ENCODE measurements at regions not wholly inside any gene's neighbourhood (a gene's known extent, or its start where the extent isn't known, plus 50 kb on each side); places are given as distances from the start of the nearest gene placed in this dataset.

DNA sequence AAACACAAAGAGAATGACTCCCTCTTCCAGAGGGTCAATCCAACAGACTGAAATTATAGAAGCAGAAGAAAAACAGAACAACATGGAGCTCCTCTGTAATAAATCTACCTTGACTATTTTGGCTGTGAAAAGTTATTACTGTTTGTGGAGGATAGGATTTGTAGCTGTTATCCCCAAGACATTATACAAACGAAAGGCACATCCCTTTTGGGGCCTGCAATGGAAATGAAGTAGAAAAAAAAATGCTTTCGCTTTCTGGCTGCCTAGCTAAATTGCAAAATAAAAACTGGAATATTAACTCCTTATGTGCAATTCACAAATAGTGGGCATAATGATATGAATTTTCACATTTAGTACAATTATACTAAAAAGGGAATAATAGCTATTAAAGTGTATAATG, 123.8 kb upstream of the CCDC179 start:
- H3K4me1 Mint-ChIP-seq (ENCODE audit: low read depth): no peaks in the 10 kb centered on the region
- Histone ChIP-seq H3K4me3 (ENCODE audit: low read length) (no peak overlapping the region), H3K36me3 (ENCODE audit: insufficient read depth, low read length) (no peaks in the 10 kb centered on the region), H3K9me3 (ENCODE audit: control insufficient read depth in 1 of 2, insufficient read depth in 1 of 2, low read length in 2 of 2) (peaks cover 0 to 7% of the 10 kb centered on the region in 2 experiments), H3K4me1 (ENCODE audit: insufficient read depth, low read length) (no peaks in the 10 kb centered on the region), H3K27me3 (ENCODE audit: control insufficient read depth in 1 of 2, insufficient read depth in 2 of 2, low read length in 2 of 2) (no peaks in the 10 kb centered on the region), H3K27ac (ENCODE audit: low read depth in 1 of 2, low read length in 2 of 2) (no peak overlapping the region)
- TF ChIP-seq CTCF (IDR thresholded peaks at IDR 0.05): no peak
- no peak overlapping the region for H3K4me3 Mint-ChIP-seq
- CTCF ChIA-PET: interaction anchor here (0.7 to 1.1 kb wide), 2 partner anchors 10 to 13 kb away, joined by 3 read pairs; no protein-coding TSS in a partner anchor
- peaks cover 13% of the 10 kb centered on the region for H3K36me3 Mint-ChIP-seq (ENCODE audit: low read depth)
- intact Hi-C loops (cut with DNase I, micrococcal nuclease): no loop called here
- ATAC-seq (ENCODE audit: poor library complexity) (no peak), DNase-seq (no peak)
- H3K27ac Mint-ChIP-seq: no peak overlapping the region
- H3K27me3 Mint-ChIP-seq: no peaks in the 10 kb centered on the region
- POLR2A ChIA-PET: no interaction called here
- H3K9me3 Mint-ChIP-seq: peaks cover 14% of the 10 kb centered on the region

DNA sequence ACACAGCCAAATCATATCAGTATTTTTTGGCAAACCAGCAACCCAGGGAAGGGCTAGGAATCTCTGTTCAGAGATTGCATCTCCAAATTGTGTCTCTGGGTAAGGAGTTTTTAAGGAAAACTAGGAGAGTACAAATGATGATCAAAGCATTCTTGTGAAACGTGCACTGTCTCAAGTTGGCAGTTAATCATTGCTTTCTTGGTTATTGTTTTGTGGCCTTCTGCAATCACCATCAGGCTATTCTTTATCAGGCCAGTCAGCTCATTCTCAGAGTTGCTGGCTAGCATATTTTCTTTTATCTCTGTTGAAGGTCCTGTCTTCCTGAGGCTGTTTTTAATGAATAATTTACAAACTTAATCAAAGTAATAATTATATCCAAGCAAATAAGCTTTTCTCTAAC, 129.1 kb upstream of the CCDC179 start:
- H3K27ac ChIP-seq (ENCODE audit: low read depth in 1 of 2, low read length in 2 of 2): no peak overlapping the region
- Mint-ChIP-seq H3K36me3 (ENCODE audit: low read depth) (peaks cover 36% of the 10 kb centered on the region), H3K4me1 (ENCODE audit: low read depth) (no peaks in the 10 kb centered on the region), H3K27ac (no peak overlapping the region), H3K4me3 (no peak overlapping the region), H3K9me3 (peaks cover 29% of the 10 kb centered on the region), H3K27me3 (no peaks in the 10 kb centered on the region)
- H3K27me3 ChIP-seq (ENCODE audit: control insufficient read depth in 1 of 2, insufficient read depth in 2 of 2, low read length in 2 of 2): no peaks in the 10 kb centered on the region
- H3K4me3 ChIP-seq (ENCODE audit: low read length): no peak overlapping the region
- no peak for TF ChIP-seq CTCF (IDR thresholded peaks at IDR 0.05)
- intact Hi-C loops (cut with DNase I, micrococcal nuclease): no loop called here
- peaks cover 7 to 21% of the 10 kb centered on the region in 2 experiments for H3K9me3 ChIP-seq (ENCODE audit: control insufficient read depth in 1 of 2, insufficient read depth in 1 of 2, low read length in 2 of 2)
- no peak for ATAC-seq (ENCODE audit: poor library complexity)
- DNase-seq: no peak
- ChIA-PET CTCF (no interaction called here), POLR2A (no interaction called here)
- H3K4me1 ChIP-seq (ENCODE audit: insufficient read depth, low read length): no peaks in the 10 kb centered on the region
- no peaks in the 10 kb centered on the region for H3K36me3 ChIP-seq (ENCODE audit: insufficient read depth, low read length)

- H3K27me3 ChIP-seq (ENCODE audit: control insufficient read depth in 1 of 2, insufficient read depth in 2 of 2, low read length in 2 of 2): no peaks in the 10 kb centered on the region
- Mint-ChIP-seq H3K36me3 (ENCODE audit: low read depth) (peaks cover 54% of the 10 kb centered on the region), H3K4me1 (ENCODE audit: low read depth) (no peaks in the 10 kb centered on the region), H3K27me3 (no peaks in the 10 kb centered on the region), H3K27ac (no peak overlapping the region), H3K9me3 (peaks cover 29% of the 10 kb centered on the region), H3K4me3 (no peak overlapping the region)
- no peak overlapping the region for H3K27ac ChIP-seq (ENCODE audit: low read depth in 1 of 2, low read length in 2 of 2)
- intact Hi-C loops (cut with DNase I, micrococcal nuclease): no loop called here
- no peaks in the 10 kb centered on the region for H3K4me1 ChIP-seq (ENCODE audit: insufficient read depth, low read length)
- ChIA-PET POLR2A (no interaction called here), CTCF (no interaction called here)
- DNase-seq (no peak), ATAC-seq (ENCODE audit: poor library complexity) (no peak)
- H3K36me3 ChIP-seq (ENCODE audit: insufficient read depth, low read length): no peaks in the 10 kb centered on the region
- peaks cover 7 to 24% of the 10 kb centered on the region in 2 experiments for H3K9me3 ChIP-seq (ENCODE audit: control insufficient read depth in 1 of 2, insufficient read depth in 1 of 2, low read length in 2 of 2)
- no peak overlapping the region for H3K4me3 ChIP-seq (ENCODE audit: low read length)
- no peak for TF ChIP-seq CTCF (IDR thresholded peaks at IDR 0.05)
These were observed 130.9 kb upstream of the CCDC179 start for GRCh38 chr11:22991196-22991595.
